Liver (tissue), 8 donors: ENCODE measurements at regions not wholly inside any gene's neighbourhood (a gene's known extent, or its start where the extent isn't known, plus 50 kb on each side); places are given as distances from the start of the nearest gene placed in this dataset.

Source experiments
- DNase-seq: peaks from one replicate; pipeline ENCODE4 v3.0.0-alpha.2; 2017; ENCODE audit warnings: low spot score
- H3K27ac ChIP-seq, 2 donors: one replicate each; pipeline ENCODE4 v1.7.0; 2013; ENCODE audit warnings: inconsistent platforms in 2 of 2, low read length in 2 of 2, control low read depth in 1 of 2, low read depth in 1 of 2, mild to moderate bottlenecking in 1 of 2
- H3K27me3 ChIP-seq, 4 donors: one replicate each; pipeline versions ENCODE4 v1.6.1 to v1.7.0; 2013; ENCODE audit warnings: low read length in 3 of 4, inconsistent platforms in 1 of 4, mild to moderate bottlenecking in 1 of 4, moderate library complexity in 1 of 4; ENCODE audit not compliant: control insufficient read depth in 4 of 4, insufficient read depth in 4 of 4
- H3K36me3 ChIP-seq, 4 donors: one replicate each; pipeline versions ENCODE4 v1.6.1 to v1.7.0; 2013; ENCODE audit warnings: low read length in 3 of 4, mild to moderate bottlenecking in 3 of 4, low read depth in 1 of 4, moderate library complexity in 1 of 4; ENCODE audit not compliant: control insufficient read depth in 4 of 4, insufficient read depth in 3 of 4
- H3K4me1 ChIP-seq, 4 donors: one replicate each; pipeline versions ENCODE4 v1.6.1 to v1.7.0; 2013; ENCODE audit warnings: low read length in 3 of 4, mild to moderate bottlenecking in 3 of 4, moderate library complexity in 1 of 4; ENCODE audit not compliant: control insufficient read depth in 4 of 4, insufficient read depth in 4 of 4
- H3K4me3 ChIP-seq, 3 donors: one replicate each; pipeline versions ENCODE4 v1.6.1 to v1.7.0; 2013; ENCODE audit warnings: low read length in 3 of 3, control low read depth in 1 of 3, low read depth in 1 of 3, mild to moderate bottlenecking in 1 of 3
- H3K9ac ChIP-seq, 2 donors: one replicate each; pipeline ENCODE4 v1.7.0; 2013; ENCODE audit warnings: low read length in 2 of 2, mild to moderate bottlenecking in 2 of 2, moderate library complexity in 2 of 2, control low read depth in 1 of 2, low read depth in 1 of 2
- H3K9me3 ChIP-seq, 4 donors: one replicate each; pipeline versions ENCODE4 v1.6.1 to v1.7.0; 2013; ENCODE audit warnings: low read length in 3 of 4; ENCODE audit not compliant: control insufficient read depth in 4 of 4
- CTCF ChIP-seq: fragments of 150-350 bp; IDR thresholded peaks from 2 replicates; pipeline ENCODE4 v1.5.1; 2017; ENCODE audit warnings: improper control_type of control experiment, low read depth, low read length; ENCODE audit not compliant: missing input control
- EGR1 ChIP-seq, 2 donors: IDR thresholded peaks; 2 replicates each; pipeline ENCODE4 v1.6.1; 2016 to 2018; ENCODE audit warnings: antibody characterized with exemption in 2 of 2, low read depth in 2 of 2
- FOXA1 ChIP-seq: IDR thresholded peaks from 2 replicates; pipeline ENCODE4 v1.6.1; 2016; ENCODE audit warnings: antibody characterized with exemption
- FOXA2 ChIP-seq: IDR thresholded peaks from 2 replicates; pipeline ENCODE4 v1.6.1; 2016; ENCODE audit warnings: antibody characterized with exemption
- GABPA ChIP-seq, 2 donors: IDR thresholded peaks in 1 of 2; conservative IDR thresholded peaks in 1 of 2; 2 replicates each; pipeline ENCODE4 v1.6.1; 2016; ENCODE audit warnings: antibody characterized with exemption in 2 of 2, mild to moderate bottlenecking in 1 of 2, moderate library complexity in 1 of 2
- HNF4A ChIP-seq, 2 donors: conservative IDR thresholded peaks; 2 replicates each; pipeline ENCODE4 v1.6.1; 2016; ENCODE audit warnings: antibody characterized with exemption in 2 of 2, mild to moderate bottlenecking in 2 of 2
- HNF4G ChIP-seq: IDR thresholded peaks from 2 replicates; pipeline ENCODE4 v1.6.1; 2016; ENCODE audit warnings: antibody characterized with exemption
- JUND ChIP-seq, 2 donors: IDR thresholded peaks; 2 replicates each; pipeline ENCODE4 v1.6.1; 2016; ENCODE audit warnings: antibody characterized with exemption in 2 of 2
- NR2F2 ChIP-seq: IDR thresholded peaks from 2 replicates; pipeline ENCODE4 v1.6.1; 2016; ENCODE audit warnings: antibody characterized with exemption
- RAD21 ChIP-seq, 2 donors: IDR thresholded peaks; 2 replicates each; pipeline ENCODE4 v1.6.1; 2016; ENCODE audit warnings: antibody characterized with exemption in 2 of 2, mild to moderate bottlenecking in 2 of 2
- RXRA ChIP-seq, 2 donors: IDR thresholded peaks; 2 replicates each; pipeline ENCODE4 v1.6.1; 2017 to 2018; ENCODE audit warnings: antibody characterized with exemption in 2 of 2, mild to moderate bottlenecking in 1 of 2
- SP1 ChIP-seq: IDR thresholded peaks from 2 replicates; pipeline ENCODE4 v1.6.1; 2018; ENCODE audit warnings: antibody characterized with exemption, mild to moderate bottlenecking
- TAF1 ChIP-seq: conservative IDR thresholded peaks from 2 replicates; pipeline ENCODE4 v1.6.1; 2016; ENCODE audit warnings: antibody characterized with exemption, mild to moderate bottlenecking
- YY1 ChIP-seq: IDR thresholded peaks from 2 replicates; pipeline ENCODE4 v1.6.1; 2016; ENCODE audit warnings: antibody characterized with exemption, mild to moderate bottlenecking
- WGBS: extraction: QIAGEN DNeasy Blood & Tissue Kit; methylation state at CpG from one replicate; pipeline ENCODE4 v1.1.7; 2013; 5-methylcytosine and 5-hydroxymethylcytosine counted together
- TF ChIP-seq, protein P1 (sequence below): IDR thresholded peaks from 2 replicates; pipeline ENCODE4 v1.6.1; 2016; ENCODE audit warnings: antibody characterized with exemption
- TF ChIP-seq, protein P2 (sequence below): IDR thresholded peaks from 2 replicates; pipeline ENCODE4 v1.6.1; 2016; ENCODE audit warnings: antibody characterized with exemption
- TF ChIP-seq, protein P3 (sequence below): IDR thresholded peaks from 2 replicates; pipeline ENCODE4 v1.6.1; 2016; ENCODE audit warnings: antibody characterized with exemption
- TF ChIP-seq, protein P4 (sequence below): IDR thresholded peaks from 2 replicates; pipeline ENCODE4 v1.6.1; 2016; ENCODE audit warnings: antibody characterized with exemption, mild to moderate bottlenecking
- donor health status: healthy.
- donor health status: healthy.
- donor health status: healthy.
- donor health status: healthy.
- donor health status: healthy.

DNA sequence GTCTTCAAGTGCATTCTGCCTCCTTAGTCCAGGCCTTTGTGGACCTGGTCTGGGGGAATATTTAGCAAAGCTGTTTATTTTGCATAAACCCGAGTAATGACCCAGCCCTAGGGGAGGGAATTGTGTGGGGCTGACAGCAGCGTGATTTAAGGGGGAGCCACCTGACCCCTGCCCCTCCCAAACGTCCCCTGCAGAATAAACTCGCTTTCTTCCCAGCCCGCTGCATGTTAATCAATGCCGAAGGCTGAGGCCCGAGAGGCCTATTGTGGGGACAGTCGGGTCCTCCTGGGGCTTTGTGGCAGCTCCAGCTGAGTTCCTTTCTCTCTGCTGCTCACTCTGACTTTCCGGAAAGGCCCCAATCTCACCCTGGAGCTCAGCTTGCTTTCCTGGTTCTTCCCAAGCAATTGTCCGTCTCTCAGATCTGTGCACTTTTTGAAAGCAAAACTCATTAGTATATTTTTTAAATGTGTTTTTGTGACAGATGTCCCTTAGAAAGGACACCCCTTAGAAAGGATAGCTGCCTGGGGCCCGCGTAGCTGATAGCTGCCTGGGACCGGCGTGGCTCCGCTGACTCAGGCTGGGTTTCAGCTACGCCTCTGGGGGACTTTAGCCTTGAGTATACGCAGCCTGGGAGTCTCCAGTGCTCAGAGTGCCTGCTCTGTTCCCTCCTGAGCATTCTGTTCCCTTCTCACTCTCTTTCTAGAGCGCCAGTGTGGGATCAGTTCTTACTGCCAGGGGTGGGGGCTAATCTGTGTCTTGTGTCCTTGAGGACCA, 158.3 kb downstream of the GLI2 start:
- no peak for DNase-seq
- H3K27ac ChIP-seq: no peak overlapping the region

DNA sequence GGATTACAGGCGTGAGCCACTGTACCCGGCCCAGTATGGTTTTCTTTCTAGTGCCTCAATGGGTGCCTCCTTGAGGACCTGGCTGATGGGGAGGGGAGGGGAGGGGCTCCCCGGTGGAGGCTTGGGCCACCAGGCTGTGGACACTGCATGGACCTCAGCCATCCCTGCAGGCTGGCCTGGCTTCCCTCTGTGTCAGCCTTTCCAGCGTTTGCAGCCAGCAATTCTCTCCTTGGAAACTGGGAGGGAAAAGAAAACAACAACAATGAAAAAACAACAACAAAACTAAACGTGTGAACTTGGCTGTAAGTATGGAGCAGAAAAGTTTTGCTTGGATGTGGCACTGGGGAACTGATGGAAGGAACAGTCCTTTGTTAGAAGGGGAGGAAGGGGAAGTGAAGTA, 159.3 kb downstream of the GLI2 start:
- no peak for DNase-seq
- no peaks in the 10 kb centered on the region for H3K36me3 ChIP-seq
- H3K27me3 ChIP-seq: no peaks in the 10 kb centered on the region
- no peaks in the 10 kb centered on the region for H3K4me1 ChIP-seq
- no peaks in the 10 kb centered on the region for H3K9me3 ChIP-seq
- no peak overlapping the region for H3K9ac ChIP-seq
- H3K27ac ChIP-seq: no peak overlapping the region
- WGBS: 66% methylated on average over 5 of the region's 5 CpGs
- no peak for TF ChIP-seq YY1
- no peak for TF ChIP-seq RAD21 (IDR thresholded peaks at IDR 0.05)
- TF ChIP-seq, protein P1, sequence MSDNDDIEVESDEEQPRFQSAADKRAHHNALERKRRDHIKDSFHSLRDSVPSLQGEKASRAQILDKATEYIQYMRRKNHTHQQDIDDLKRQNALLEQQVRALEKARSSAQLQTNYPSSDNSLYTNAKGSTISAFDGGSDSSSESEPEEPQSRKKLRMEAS: no peak
- TF ChIP-seq, protein P2, sequence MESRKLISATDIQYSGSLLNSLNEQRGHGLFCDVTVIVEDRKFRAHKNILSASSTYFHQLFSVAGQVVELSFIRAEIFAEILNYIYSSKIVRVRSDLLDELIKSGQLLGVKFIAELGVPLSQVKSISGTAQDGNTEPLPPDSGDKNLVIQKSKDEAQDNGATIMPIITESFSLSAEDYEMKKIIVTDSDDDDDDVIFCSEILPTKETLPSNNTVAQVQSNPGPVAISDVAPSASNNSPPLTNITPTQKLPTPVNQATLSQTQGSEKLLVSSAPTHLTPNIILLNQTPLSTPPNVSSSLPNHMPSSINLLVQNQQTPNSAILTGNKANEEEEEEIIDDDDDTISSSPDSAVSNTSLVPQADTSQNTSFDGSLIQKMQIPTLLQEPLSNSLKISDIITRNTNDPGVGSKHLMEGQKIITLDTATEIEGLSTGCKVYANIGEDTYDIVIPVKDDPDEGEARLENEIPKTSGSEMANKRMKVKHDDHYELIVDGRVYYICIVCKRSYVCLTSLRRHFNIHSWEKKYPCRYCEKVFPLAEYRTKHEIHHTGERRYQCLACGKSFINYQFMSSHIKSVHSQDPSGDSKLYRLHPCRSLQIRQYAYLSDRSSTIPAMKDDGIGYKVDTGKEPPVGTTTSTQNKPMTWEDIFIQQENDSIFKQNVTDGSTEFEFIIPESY: no peak
- TF ChIP-seq CTCF: no peak
- no peak for TF ChIP-seq FOXA1
- no peak for TF ChIP-seq EGR1 (IDR thresholded peaks at IDR 0.05; ENCODE audit: low read depth in 2 of 2)
- no peak for TF ChIP-seq HNF4A (conservative IDR thresholded peaks at IDR 0.05)
- TF ChIP-seq SP1: no peak
- TF ChIP-seq TAF1: no peak
- TF ChIP-seq NR2F2: no peak
- TF ChIP-seq, protein P3, sequence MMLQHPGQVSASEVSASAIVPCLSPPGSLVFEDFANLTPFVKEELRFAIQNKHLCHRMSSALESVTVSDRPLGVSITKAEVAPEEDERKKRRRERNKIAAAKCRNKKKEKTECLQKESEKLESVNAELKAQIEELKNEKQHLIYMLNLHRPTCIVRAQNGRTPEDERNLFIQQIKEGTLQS: no peak
- TF ChIP-seq, protein P4, sequence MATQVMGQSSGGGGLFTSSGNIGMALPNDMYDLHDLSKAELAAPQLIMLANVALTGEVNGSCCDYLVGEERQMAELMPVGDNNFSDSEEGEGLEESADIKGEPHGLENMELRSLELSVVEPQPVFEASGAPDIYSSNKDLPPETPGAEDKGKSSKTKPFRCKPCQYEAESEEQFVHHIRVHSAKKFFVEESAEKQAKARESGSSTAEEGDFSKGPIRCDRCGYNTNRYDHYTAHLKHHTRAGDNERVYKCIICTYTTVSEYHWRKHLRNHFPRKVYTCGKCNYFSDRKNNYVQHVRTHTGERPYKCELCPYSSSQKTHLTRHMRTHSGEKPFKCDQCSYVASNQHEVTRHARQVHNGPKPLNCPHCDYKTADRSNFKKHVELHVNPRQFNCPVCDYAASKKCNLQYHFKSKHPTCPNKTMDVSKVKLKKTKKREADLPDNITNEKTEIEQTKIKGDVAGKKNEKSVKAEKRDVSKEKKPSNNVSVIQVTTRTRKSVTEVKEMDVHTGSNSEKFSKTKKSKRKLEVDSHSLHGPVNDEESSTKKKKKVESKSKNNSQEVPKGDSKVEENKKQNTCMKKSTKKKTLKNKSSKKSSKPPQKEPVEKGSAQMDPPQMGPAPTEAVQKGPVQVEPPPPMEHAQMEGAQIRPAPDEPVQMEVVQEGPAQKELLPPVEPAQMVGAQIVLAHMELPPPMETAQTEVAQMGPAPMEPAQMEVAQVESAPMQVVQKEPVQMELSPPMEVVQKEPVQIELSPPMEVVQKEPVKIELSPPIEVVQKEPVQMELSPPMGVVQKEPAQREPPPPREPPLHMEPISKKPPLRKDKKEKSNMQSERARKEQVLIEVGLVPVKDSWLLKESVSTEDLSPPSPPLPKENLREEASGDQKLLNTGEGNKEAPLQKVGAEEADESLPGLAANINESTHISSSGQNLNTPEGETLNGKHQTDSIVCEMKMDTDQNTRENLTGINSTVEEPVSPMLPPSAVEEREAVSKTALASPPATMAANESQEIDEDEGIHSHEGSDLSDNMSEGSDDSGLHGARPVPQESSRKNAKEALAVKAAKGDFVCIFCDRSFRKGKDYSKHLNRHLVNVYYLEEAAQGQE: no peak
- no peak for TF ChIP-seq JUND (IDR thresholded peaks at IDR 0.05)
- TF ChIP-seq GABPA (IDR thresholded peaks at IDR 0.05 in 1 of 2, conservative IDR thresholded peaks at IDR 0.05 in 1 of 2): no peak
- TF ChIP-seq RXRA (IDR thresholded peaks at IDR 0.05): no peak
- TF ChIP-seq FOXA2: no peak
- no peak for TF ChIP-seq HNF4G
- no peak overlapping the region for H3K4me3 ChIP-seq

More for the DNA sequence above, 158.3 kb downstream of the GLI2 start:
- no peak for TF ChIP-seq GABPA (IDR thresholded peaks at IDR 0.05 in 1 of 2, conservative IDR thresholded peaks at IDR 0.05 in 1 of 2)
- no peak for TF ChIP-seq FOXA1
- TF ChIP-seq NR2F2: no peak
- TF ChIP-seq, protein P2: no peak
- TF ChIP-seq JUND (IDR thresholded peaks at IDR 0.05): no peak
- no peak for TF ChIP-seq SP1
- TF ChIP-seq, protein P1: no peak
- no peak overlapping the region for H3K4me3 ChIP-seq
- H3K36me3 ChIP-seq: no peaks in the 10 kb centered on the region
- H3K4me1 ChIP-seq: no peaks in the 10 kb centered on the region
- H3K9ac ChIP-seq: no peak overlapping the region
- no peaks in the 10 kb centered on the region for H3K9me3 ChIP-seq
- no peaks in the 10 kb centered on the region for H3K27me3 ChIP-seq
- 71% methylated on average over 18 of the region's 18 CpGs for WGBS
